ENCODE measurements at regions not wholly inside any gene's neighbourhood (a gene's known extent, or its start where the extent isn't known, plus 50 kb on each side); places are given as distances from the start of the nearest gene placed in this dataset.

- no peak for TF ChIP-seq POLR2A (IDR thresholded peaks at IDR 0.05; ENCODE audit: low read depth, low read length)
- no peak for TF ChIP-seq TAF1 (IDR thresholded peaks at IDR 0.05; ENCODE audit: low read depth, low read length)
- TF ChIP-seq POLR2AphosphoS5 (IDR thresholded peaks at IDR 0.05; ENCODE audit: low read depth, low read length): no peak
- TF ChIP-seq POU2F2 (IDR thresholded peaks at IDR 0.05; ENCODE audit: low read depth, low read length): no peak
Observed at GRCh38 chr1:169019419-169020058, 87.0 kb upstream of the ATP1B1 start.
